ENCODE measurements at regions not wholly inside any gene's neighbourhood (a gene's known extent, or its start where the extent isn't known, plus 50 kb on each side); places are given as distances from the start of the nearest gene placed in this dataset.

- H3K4me1 ChIP-seq, result no peaks in the 10 kb centered on the region
- intact Hi-C loops (cut with DNase I), result no loop called here
- no peaks in the 10 kb centered on the region for H3K27me3 ChIP-seq
- no peaks in the 10 kb centered on the region for H3K9me3 ChIP-seq
- no peak overlapping the region for H3K27ac ChIP-seq
- H3K4me3 ChIP-seq, result no peak overlapping the region
- H3K36me3 ChIP-seq, result no peaks in the 10 kb centered on the region
- no peak for TF ChIP-seq POLR2A (IDR thresholded peaks at IDR 0.05)
- TF ChIP-seq CTCF (IDR thresholded peaks at IDR 0.05), result no peak
- no peak for TF ChIP-seq POLR2AphosphoS5 (IDR thresholded peaks at IDR 0.05; ENCODE audit: insufficient read depth in 1 of 2, low read depth in 1 of 2)
- no peak for DNase-seq (ENCODE audit: extremely low spot score in 2 of 2)
These were observed 981.5 kb downstream of the SORCS1 start for GRCh38 chr10:106183041-106183440.

GRCh38 chr10:106182542-106182941 lies 982.0 kb downstream of the SORCS1 start:
- no peak overlapping the region for H3K27ac ChIP-seq
- no peaks in the 10 kb centered on the region for H3K9me3 ChIP-seq
- no peaks in the 10 kb centered on the region for H3K4me1 ChIP-seq
- no peak overlapping the region for H3K4me3 ChIP-seq
- DNase-seq (ENCODE audit: extremely low spot score in 2 of 2), result no peak
- intact Hi-C loops (cut with DNase I), result no loop called here
- no peaks in the 10 kb centered on the region for H3K27me3 ChIP-seq
- no peaks in the 10 kb centered on the region for H3K36me3 ChIP-seq
- TF ChIP-seq CTCF (IDR thresholded peaks at IDR 0.05), result no peak
- no peak for TF ChIP-seq POLR2AphosphoS5 (IDR thresholded peaks at IDR 0.05; ENCODE audit: insufficient read depth in 1 of 2, low read depth in 1 of 2)
- TF ChIP-seq POLR2A (IDR thresholded peaks at IDR 0.05), result no peak

- Histone ChIP-seq H3K4me1 (no peaks in the 10 kb centered on the region), H3K4me3 (no peak overlapping the region), H3K27me3 (no peaks in the 10 kb centered on the region), H3K36me3 (no peaks in the 10 kb centered on the region), H3K9me3 (no peaks in the 10 kb centered on the region), H3K27ac (no peak overlapping the region)
- DNase-seq (ENCODE audit: extremely low spot score in 2 of 2), result no peak
- no peak for TF ChIP-seq POLR2AphosphoS5 (IDR thresholded peaks at IDR 0.05; ENCODE audit: insufficient read depth in 1 of 2, low read depth in 1 of 2)
- no peak for TF ChIP-seq CTCF (IDR thresholded peaks at IDR 0.05)
- no peak for TF ChIP-seq POLR2A (IDR thresholded peaks at IDR 0.05)
- intact Hi-C loops (cut with DNase I), result no loop called here
These were observed 983.0 kb downstream of the SORCS1 start for GRCh38 chr10:106181501-106181900.

- H3K4me3 ChIP-seq, result no peak overlapping the region
- no peak for DNase-seq (ENCODE audit: extremely low spot score in 2 of 2)
- H3K4me1 ChIP-seq, result no peaks in the 10 kb centered on the region
- no peaks in the 10 kb centered on the region for H3K36me3 ChIP-seq
- H3K27me3 ChIP-seq, result no peaks in the 10 kb centered on the region
- no peak overlapping the region for H3K27ac ChIP-seq
- intact Hi-C loops (cut with DNase I), result no loop called here
- no peak for TF ChIP-seq POLR2AphosphoS5 (IDR thresholded peaks at IDR 0.05; ENCODE audit: insufficient read depth in 1 of 2, low read depth in 1 of 2)
- no peak for TF ChIP-seq CTCF (IDR thresholded peaks at IDR 0.05)
- no peak for TF ChIP-seq POLR2A (IDR thresholded peaks at IDR 0.05)
- H3K9me3 ChIP-seq, result no peaks in the 10 kb centered on the region
These were observed 985.1 kb downstream of the SORCS1 start for GRCh38 chr10:106179430-106179829.

- Histone ChIP-seq H3K4me1 (no peaks in the 10 kb centered on the region), H3K36me3 (no peaks in the 10 kb centered on the region), H3K4me3 (no peak overlapping the region), H3K27me3 (no peaks in the 10 kb centered on the region), H3K9me3 (no peaks in the 10 kb centered on the region), H3K27ac (no peak overlapping the region)
- TF ChIP-seq POLR2AphosphoS5 (IDR thresholded peaks at IDR 0.05; ENCODE audit: insufficient read depth in 1 of 2, low read depth in 1 of 2), result no peak
- intact Hi-C loops (cut with DNase I), result no loop called here
- no peak for DNase-seq (ENCODE audit: extremely low spot score in 2 of 2)
These were observed 988.6 kb downstream of the SORCS1 start for GRCh38 chr10:106175760-106176377.
